ENCODE measurements at regions not wholly inside any gene's neighbourhood (a gene's known extent, or its start where the extent isn't known, plus 50 kb on each side); places are given as distances from the start of the nearest gene placed in this dataset.

- no peak for TF ChIP-seq CTCF (conservative IDR thresholded peaks at IDR 0.05; ENCODE audit: low read depth, low read length)
- TF ChIP-seq EZH2 (IDR thresholded peaks at IDR 0.05; ENCODE audit: borderline replicate concordance, low read depth, low read length, poor library complexity, severe bottlenecking) = no peak
Observed at GRCh38 chr5:68873198-68873597, 220.6 kb upstream of the SLC30A5 start.

Data from A673 (cell line).